ENCODE measurements at regions not wholly inside any gene's neighbourhood (a gene's known extent, or its start where the extent isn't known, plus 50 kb on each side); places are given as distances from the start of the nearest gene placed in this dataset.

DNA sequence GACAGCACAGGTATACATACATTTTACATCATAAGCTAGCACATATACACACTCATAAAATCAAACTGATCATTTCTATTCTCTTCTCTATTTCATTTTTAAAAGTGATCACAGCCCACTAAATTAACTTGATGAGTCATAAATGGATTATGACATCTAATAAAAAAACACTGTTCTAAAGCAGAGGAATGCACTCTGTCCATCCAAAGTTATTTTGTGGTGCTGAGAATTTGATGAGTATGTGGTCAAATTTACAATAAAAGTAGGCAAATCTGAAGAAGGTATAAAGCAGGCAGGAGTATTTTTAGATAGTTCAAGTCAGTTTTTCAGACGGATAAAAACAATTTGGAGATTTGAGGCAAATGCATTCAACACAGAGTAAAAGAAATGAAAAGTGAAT lies 104.4 kb downstream of the NOL4 start:
- Histone ChIP-seq H3K4ac (ENCODE audit: low read depth in 1 of 2, low read length in 2 of 2) (no peak overlapping the region), H3K36me3 (ENCODE audit: control insufficient read depth in 1 of 2, insufficient read depth in 2 of 2, low read depth in 1 of 2, low read length in 2 of 2) (no peaks in the 10 kb centered on the region), H3K4me1 (ENCODE audit: control insufficient read depth, insufficient read depth, low read depth, low read length) (peaks cover 1% of the 10 kb centered on the region), H2BK15ac (ENCODE audit: low read depth, poor library complexity, severe bottlenecking) (no peak overlapping the region), H2AFZ (ENCODE audit: low read depth, low read length) (no peak overlapping the region), H2BK12ac (ENCODE audit: low read length in 2 of 2) (no peak overlapping the region), H3K9ac (ENCODE audit: low read length) (no peak overlapping the region), H3K27me3 (ENCODE audit: control insufficient read depth in 1 of 2, insufficient read depth in 1 of 2, low read length in 2 of 2) (no peaks in the 10 kb centered on the region), H3K23ac (ENCODE audit: low read length in 2 of 2) (no peak overlapping the region), H2AK5ac (ENCODE audit: low read length, severe bottlenecking) (no peak overlapping the region), H3K18ac (ENCODE audit: low read depth in 1 of 2, low read length in 2 of 2) (no peak overlapping the region), H3K4me3 (ENCODE audit: insufficient read depth in 1 of 2, low read depth in 1 of 2, low read length in 2 of 2) (no peak overlapping the region), H3K4me2 (ENCODE audit: low read length, poor library complexity, severe bottlenecking) (no peak overlapping the region), H3K9me3 (ENCODE audit: control insufficient read depth, low read length) (no peaks in the 10 kb centered on the region), H2BK5ac (ENCODE audit: low read depth, low read length, poor library complexity, severe bottlenecking) (no peak overlapping the region), H3K27ac (ENCODE audit: low read length, poor library complexity, severe bottlenecking) (peak overlapping the region; percentile 69), H4K91ac (ENCODE audit: low read length) (no peak overlapping the region), H3K79me1 (replicated peaks; ENCODE audit: low read length, poor library complexity, severe bottlenecking) (no peaks in the 10 kb centered on the region), H3K14ac (ENCODE audit: low read length in 2 of 2) (no peak overlapping the region), H2BK120ac (ENCODE audit: low read depth, low read length) (no peak overlapping the region), H4K8ac (ENCODE audit: low read length) (no peak overlapping the region)
- WGBS: 86% methylated on average over 1 of the region's 1 CpG
- DNase-seq: no peak

DNA sequence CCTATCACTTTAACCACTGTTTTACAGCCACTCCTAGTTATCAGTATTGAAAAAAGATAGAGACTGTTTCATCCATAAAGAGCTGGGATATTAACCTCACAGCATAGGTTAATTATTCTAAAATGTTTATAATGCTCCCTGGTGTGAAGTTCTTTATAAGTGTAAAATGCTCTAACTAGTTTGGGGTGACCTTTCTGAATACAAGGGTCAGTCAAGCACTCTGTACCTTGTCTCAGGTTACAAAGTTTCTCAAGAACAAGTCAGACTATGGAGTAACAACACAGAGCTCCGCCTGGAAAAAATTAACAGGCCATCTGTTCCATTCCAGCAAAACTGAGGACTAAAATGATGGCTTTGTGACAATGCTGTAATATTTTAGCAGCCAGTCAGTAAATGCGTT lies 107.4 kb downstream of the NOL4 start:
- Histone ChIP-seq H3K4me3 (ENCODE audit: insufficient read depth in 1 of 2, low read depth in 1 of 2, low read length in 2 of 2) (no peak overlapping the region), H3K18ac (ENCODE audit: low read depth in 1 of 2, low read length in 2 of 2) (no peak overlapping the region), H3K4me2 (ENCODE audit: low read length, poor library complexity, severe bottlenecking) (no peak overlapping the region), H3K27ac (ENCODE audit: low read length, poor library complexity, severe bottlenecking) (peak overlapping the region; percentile 42), H3K79me1 (replicated peaks; ENCODE audit: low read length, poor library complexity, severe bottlenecking) (no peaks in the 10 kb centered on the region), H3K23ac (ENCODE audit: low read length in 2 of 2) (no peak overlapping the region), H4K91ac (ENCODE audit: low read length) (no peak overlapping the region), H3K36me3 (ENCODE audit: control insufficient read depth in 1 of 2, insufficient read depth in 2 of 2, low read depth in 1 of 2, low read length in 2 of 2) (no peaks in the 10 kb centered on the region), H2BK15ac (ENCODE audit: low read depth, poor library complexity, severe bottlenecking) (no peak overlapping the region), H3K4ac (ENCODE audit: low read depth in 1 of 2, low read length in 2 of 2) (no peak overlapping the region), H2BK12ac (ENCODE audit: low read length in 2 of 2) (no peak overlapping the region), H2BK120ac (ENCODE audit: low read depth, low read length) (no peak overlapping the region), H2AFZ (ENCODE audit: low read depth, low read length) (no peak overlapping the region), H2BK5ac (ENCODE audit: low read depth, low read length, poor library complexity, severe bottlenecking) (no peak overlapping the region), H4K8ac (ENCODE audit: low read length) (no peak overlapping the region), H3K4me1 (ENCODE audit: control insufficient read depth, insufficient read depth, low read depth, low read length) (peaks cover 4% of the 10 kb centered on the region), H3K14ac (ENCODE audit: low read length in 2 of 2) (no peak overlapping the region), H3K9ac (ENCODE audit: low read length) (no peak overlapping the region), H3K27me3 (ENCODE audit: control insufficient read depth in 1 of 2, insufficient read depth in 1 of 2, low read length in 2 of 2) (no peaks in the 10 kb centered on the region), H3K9me3 (ENCODE audit: control insufficient read depth, low read length) (no peaks in the 10 kb centered on the region), H2AK5ac (ENCODE audit: low read length, severe bottlenecking) (no peak overlapping the region)
- 41% methylated on average over 2 of the region's 2 CpGs for WGBS
- DNase-seq: no peak

DNA sequence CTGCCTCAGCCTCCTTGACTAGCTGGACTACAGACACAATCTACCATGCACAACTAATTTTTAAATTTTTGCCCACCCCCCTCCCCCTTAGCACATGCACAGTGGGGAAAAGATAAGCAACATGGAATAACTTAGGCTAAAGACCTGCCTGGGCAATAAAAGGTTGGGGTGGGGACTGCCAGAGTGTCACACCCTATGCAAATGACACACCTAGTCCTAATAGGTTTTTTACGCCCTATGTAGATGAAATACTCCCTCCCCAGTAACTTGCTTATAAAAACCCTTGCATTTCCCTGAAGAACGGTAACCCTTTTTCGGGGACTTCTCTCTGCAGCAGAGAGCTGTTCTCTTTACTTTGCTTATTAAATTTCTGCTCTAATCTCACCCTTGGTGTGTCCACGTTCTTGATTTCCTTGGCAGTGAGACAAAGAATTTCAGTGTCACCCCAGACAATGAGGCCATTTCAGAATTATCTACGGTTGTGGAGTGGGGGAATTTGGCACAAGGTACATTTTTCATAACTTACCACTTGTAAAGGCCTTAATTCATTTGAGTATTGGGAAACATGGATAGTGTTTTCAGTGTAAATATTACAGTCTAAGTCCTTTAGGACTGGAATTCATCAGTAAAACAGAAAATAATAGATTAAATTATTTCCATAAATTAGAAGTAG lies 109.2 kb downstream of the NOL4 start:
- Histone ChIP-seq H3K18ac (ENCODE audit: low read depth in 1 of 2, low read length in 2 of 2) (no peak overlapping the region), H2BK12ac (ENCODE audit: low read length in 2 of 2) (no peak overlapping the region), H3K14ac (ENCODE audit: low read length in 2 of 2) (no peak overlapping the region), H3K27me3 (ENCODE audit: control insufficient read depth in 1 of 2, insufficient read depth in 1 of 2, low read length in 2 of 2) (no peaks in the 10 kb centered on the region), H3K23ac (ENCODE audit: low read length in 2 of 2) (no peak overlapping the region), H3K4me3 (ENCODE audit: insufficient read depth in 1 of 2, low read depth in 1 of 2, low read length in 2 of 2) (no peak overlapping the region), H3K4me2 (ENCODE audit: low read length, poor library complexity, severe bottlenecking) (no peak overlapping the region), H3K9ac (ENCODE audit: low read length) (no peak overlapping the region), H2BK5ac (ENCODE audit: low read depth, low read length, poor library complexity, severe bottlenecking) (peak overlapping the region; percentile 0), H3K27ac (ENCODE audit: low read length, poor library complexity, severe bottlenecking) (peak overlapping the region; percentile 69), H3K79me1 (replicated peaks; ENCODE audit: low read length, poor library complexity, severe bottlenecking) (no peaks in the 10 kb centered on the region), H3K36me3 (ENCODE audit: control insufficient read depth in 1 of 2, insufficient read depth in 2 of 2, low read depth in 1 of 2, low read length in 2 of 2) (no peaks in the 10 kb centered on the region), H4K8ac (ENCODE audit: low read length) (no peak overlapping the region), H2AFZ (ENCODE audit: low read depth, low read length) (no peak overlapping the region), H3K4me1 (ENCODE audit: control insufficient read depth, insufficient read depth, low read depth, low read length) (peaks cover 4% of the 10 kb centered on the region), H3K4ac (ENCODE audit: low read depth in 1 of 2, low read length in 2 of 2) (no peak overlapping the region), H2BK15ac (ENCODE audit: low read depth, poor library complexity, severe bottlenecking) (no peak overlapping the region), H2AK5ac (ENCODE audit: low read length, severe bottlenecking) (peak overlapping the region; percentile 36), H4K91ac (ENCODE audit: low read length) (no peak overlapping the region), H3K9me3 (ENCODE audit: control insufficient read depth, low read length) (no peaks in the 10 kb centered on the region), H2BK120ac (ENCODE audit: low read depth, low read length) (no peak overlapping the region)
- DNase-seq: no peak
- WGBS: 95% methylated on average over 4 of the region's 5 CpGs

DNA sequence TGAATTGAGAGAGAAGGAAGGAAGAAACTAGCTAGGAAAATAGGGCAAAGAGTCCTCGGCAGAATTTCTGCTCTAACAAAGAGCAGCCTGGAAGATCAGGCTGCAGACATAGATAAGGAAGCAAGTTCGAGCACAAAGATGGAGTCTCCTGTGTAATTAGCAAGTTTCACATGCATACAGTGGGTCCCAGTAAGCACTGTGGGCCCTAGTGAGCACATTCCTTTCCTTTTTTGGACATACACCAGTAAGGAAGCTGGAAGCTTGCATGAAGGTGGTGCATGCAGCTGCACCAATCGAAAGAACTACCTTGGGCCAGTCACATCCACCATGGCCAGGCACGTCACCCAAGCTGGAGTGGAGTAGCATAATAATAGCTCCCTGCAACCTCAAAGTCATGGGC lies 109.7 kb downstream of the NOL4 start:
- Histone ChIP-seq H2BK120ac (ENCODE audit: low read depth, low read length) (no peak overlapping the region), H3K4me2 (ENCODE audit: low read length, poor library complexity, severe bottlenecking) (no peak overlapping the region), H3K27me3 (ENCODE audit: control insufficient read depth in 1 of 2, insufficient read depth in 1 of 2, low read length in 2 of 2) (no peaks in the 10 kb centered on the region), H3K9ac (ENCODE audit: low read length) (no peak overlapping the region), H2BK12ac (ENCODE audit: low read length in 2 of 2) (peak overlapping the region in 1 of 2 experiments; percentile 3), H3K4me3 (ENCODE audit: insufficient read depth in 1 of 2, low read depth in 1 of 2, low read length in 2 of 2) (no peak overlapping the region), H4K91ac (ENCODE audit: low read length) (no peak overlapping the region), H2AK5ac (ENCODE audit: low read length, severe bottlenecking) (no peak overlapping the region), H3K9me3 (ENCODE audit: control insufficient read depth, low read length) (no peaks in the 10 kb centered on the region), H3K4ac (ENCODE audit: low read depth in 1 of 2, low read length in 2 of 2) (no peak overlapping the region), H2BK15ac (ENCODE audit: low read depth, poor library complexity, severe bottlenecking) (no peak overlapping the region), H2AFZ (ENCODE audit: low read depth, low read length) (peak overlapping the region; percentile 29), H3K79me1 (replicated peaks; ENCODE audit: low read length, poor library complexity, severe bottlenecking) (no peaks in the 10 kb centered on the region), H3K23ac (ENCODE audit: low read length in 2 of 2) (no peak overlapping the region), H3K4me1 (ENCODE audit: control insufficient read depth, insufficient read depth, low read depth, low read length) (peaks cover 4% of the 10 kb centered on the region), H4K8ac (ENCODE audit: low read length) (no peak overlapping the region), H3K36me3 (ENCODE audit: control insufficient read depth in 1 of 2, insufficient read depth in 2 of 2, low read depth in 1 of 2, low read length in 2 of 2) (no peaks in the 10 kb centered on the region), H2BK5ac (ENCODE audit: low read depth, low read length, poor library complexity, severe bottlenecking) (peak overlapping the region; percentile 0), H3K27ac (ENCODE audit: low read length, poor library complexity, severe bottlenecking) (peak overlapping the region; percentile 69), H3K14ac (ENCODE audit: low read length in 2 of 2) (peak overlapping the region in 1 of 2 experiments; percentile 30), H3K18ac (ENCODE audit: low read depth in 1 of 2, low read length in 2 of 2) (no peak overlapping the region)
- DNase-seq: peak; percentile 12
- WGBS: 89% methylated on average over 4 of the region's 4 CpGs

All from mesenchymal stem cell (in vitro differentiated cells and primary cell).